GM21529 (cell line): ENCODE measurements at regions not wholly inside any gene's neighbourhood (a gene's known extent, or its start where the extent isn't known, plus 50 kb on each side); places are given as distances from the start of the nearest gene placed in this dataset.

Experiments used
- ATAC-seq: cut with Tn5 transposase; IDR thresholded peaks from one replicate; pipeline ENCODE4 v1.9.1; 2021; ENCODE audit not compliant: unreplicated experiment

DNA sequence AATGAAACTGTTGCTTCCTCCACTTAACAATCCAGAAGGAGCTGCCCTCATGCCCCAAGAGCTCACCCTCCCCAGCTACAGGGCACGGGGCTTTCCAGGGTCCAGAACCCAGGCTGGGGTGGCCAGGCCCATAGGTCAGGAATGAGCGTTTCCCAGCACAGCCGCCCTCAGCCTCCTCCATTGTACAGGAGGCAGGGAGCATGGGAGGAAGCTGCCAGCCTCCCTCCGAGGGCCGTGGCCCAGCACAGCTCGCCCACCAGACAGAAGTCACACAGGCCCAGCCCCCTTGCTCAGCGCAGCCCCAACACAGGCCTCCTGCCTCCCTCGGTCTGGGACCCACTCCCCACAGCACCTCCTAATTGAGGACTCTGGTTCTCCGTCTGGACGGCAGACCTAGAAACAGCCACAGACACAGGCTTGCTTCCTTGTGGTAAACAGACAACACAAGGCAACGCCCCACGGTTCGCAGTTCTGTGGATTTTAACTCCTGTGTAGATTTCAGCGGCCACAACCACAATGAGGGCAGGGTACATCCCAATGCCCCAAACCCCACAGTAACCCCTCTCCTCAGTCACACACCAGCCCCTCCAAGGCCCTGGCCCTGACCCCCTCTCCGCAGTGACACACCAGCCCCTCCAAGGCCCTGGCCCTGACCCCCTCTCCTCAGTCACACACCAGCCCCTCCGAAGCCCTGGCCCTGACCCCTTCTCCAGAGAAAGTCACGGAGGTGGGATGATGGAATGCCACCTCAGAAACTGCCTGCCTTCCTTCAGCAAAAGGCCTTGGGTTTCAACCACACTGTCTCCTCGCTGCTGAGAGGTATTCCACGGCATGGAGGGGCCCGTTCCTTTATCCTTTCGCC lies 173.5 kb downstream of the DLL1 start:
- ATAC-seq, result no peak

DNA sequence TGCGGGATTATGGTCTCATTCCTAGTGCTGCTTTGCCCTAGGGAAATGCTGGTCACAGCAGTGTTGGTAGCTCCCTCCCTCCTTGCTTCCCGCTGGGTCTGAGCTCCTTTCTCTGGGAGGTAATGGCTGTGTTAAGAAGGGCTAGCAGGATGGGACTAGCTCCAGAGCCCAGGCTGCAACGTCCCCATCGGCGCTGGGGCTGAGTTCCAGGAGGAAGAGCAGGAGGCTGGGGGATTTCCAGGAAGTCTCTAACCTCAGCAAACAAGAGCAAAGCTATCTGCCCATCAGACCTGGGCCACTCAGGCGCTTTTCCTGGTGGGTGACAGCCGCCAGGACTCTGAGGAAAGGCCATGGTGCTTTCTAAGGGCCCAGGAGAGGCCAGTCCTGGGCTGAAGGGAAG lies 174.2 kb downstream of the DLL1 start:
- ATAC-seq, result no peak

DNA sequence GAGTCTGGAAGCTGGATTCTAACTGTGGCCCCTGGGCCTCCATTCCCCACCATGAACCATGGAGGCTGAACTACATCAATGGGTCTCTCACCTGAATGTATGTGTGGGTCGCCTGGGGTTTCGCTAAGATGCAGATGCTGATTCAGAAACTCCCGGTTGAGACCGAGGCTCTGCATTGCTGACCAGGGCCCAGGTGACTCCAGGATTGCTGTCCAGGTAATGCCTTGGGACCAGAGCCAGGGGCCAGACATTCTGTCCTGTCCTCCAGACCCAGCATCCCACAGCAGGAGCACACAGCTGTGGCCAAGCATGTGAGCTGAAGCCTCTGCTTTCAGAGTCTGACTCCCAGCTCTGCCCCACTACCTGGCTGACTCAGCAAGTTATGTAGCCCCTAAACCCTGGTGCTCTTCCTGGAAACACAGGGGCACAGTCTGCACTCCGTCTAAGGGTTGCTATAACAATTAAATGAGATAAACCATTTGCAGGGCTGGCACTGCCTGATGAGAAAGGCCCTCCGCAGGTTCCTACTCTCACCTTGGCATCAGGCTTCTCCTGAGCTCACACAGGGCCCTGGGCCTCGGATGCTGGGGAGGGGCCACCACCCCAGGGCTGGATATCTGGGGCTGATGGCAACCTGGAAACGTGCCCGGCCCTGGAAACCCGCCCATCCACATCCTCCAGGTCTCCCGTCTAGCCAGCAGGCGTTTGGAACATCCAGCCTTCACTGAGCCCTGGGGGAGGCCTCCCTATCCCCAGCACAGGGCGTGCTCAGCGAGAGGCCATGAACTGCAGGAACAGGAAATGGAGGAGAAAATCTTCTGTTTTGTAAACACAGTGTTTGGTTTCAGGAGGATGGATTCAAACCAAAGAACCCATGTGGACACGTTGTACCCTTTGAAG lies 175.7 kb downstream of the DLL1 start:
- no peak for ATAC-seq

DNA sequence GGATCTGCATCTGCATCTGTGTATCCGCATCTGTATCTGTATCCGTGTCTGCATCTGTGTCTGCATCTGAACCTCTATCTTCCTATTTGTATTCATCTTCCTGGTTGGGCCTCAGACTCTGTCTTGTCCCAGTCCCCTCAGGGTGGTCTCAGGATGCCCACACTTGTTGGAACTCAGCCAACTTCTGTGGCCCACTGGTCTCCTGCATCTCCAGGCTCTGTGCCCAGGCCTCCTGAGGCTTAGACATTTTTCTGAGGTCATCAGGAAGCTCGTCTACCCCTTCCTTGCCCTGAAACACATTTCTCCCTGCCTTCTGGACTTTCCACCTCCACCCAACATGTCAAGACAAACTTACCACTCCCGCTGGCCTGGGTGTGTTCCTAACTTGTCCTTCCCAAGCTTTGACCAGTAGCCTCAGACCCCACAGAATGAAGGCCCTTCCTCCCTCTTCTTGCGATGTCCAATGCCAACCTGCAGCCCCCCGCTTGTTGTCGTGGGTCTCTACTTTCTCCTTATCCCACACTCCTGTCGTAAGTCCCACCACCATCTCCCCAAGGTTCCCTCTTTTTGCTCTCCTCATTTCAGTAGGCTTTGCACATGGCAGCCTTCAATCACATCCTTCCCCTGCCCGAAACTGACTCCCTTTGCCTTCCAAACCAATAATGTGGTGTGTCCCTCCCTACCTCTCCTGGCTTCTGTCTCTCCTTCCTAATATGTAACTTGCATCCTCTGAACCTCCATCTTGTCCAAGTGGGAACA lies 176.5 kb downstream of the DLL1 start:
- no peak for ATAC-seq

DNA sequence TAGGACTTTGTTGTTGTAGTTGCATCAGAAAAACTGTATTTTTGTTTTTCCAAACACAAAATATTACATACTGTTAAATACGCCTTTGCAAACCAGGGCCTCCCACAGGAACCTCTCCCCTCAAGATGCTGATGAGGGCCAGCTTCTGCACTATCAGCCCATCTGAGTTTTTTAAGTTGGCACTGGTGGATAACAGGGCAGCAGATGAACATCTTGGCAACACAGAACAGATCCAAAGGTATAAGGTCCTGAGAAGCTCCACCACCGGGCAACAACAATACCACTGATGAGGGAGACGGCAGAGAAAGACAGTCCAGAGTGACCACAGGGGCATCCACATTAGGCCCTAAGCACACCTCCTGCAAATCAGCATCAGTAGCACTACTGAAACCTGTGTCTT lies 177.7 kb downstream of the DLL1 start:
- ATAC-seq, result no peak

DNA sequence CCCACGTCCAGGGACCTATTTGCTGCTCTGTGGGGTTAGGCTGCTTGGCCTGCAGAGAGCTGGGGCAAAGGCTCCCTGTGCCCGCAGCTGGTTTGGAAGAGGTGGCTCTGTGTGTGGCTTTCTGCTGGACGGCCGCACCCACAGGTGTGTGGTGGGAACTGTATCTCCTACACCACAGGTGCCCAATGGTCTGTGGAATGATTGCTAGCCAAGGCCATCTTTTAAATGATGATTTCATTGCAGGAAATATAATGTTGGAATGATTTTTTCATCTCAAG lies 178.4 kb downstream of the DLL1 start:
- no peak for ATAC-seq

DNA sequence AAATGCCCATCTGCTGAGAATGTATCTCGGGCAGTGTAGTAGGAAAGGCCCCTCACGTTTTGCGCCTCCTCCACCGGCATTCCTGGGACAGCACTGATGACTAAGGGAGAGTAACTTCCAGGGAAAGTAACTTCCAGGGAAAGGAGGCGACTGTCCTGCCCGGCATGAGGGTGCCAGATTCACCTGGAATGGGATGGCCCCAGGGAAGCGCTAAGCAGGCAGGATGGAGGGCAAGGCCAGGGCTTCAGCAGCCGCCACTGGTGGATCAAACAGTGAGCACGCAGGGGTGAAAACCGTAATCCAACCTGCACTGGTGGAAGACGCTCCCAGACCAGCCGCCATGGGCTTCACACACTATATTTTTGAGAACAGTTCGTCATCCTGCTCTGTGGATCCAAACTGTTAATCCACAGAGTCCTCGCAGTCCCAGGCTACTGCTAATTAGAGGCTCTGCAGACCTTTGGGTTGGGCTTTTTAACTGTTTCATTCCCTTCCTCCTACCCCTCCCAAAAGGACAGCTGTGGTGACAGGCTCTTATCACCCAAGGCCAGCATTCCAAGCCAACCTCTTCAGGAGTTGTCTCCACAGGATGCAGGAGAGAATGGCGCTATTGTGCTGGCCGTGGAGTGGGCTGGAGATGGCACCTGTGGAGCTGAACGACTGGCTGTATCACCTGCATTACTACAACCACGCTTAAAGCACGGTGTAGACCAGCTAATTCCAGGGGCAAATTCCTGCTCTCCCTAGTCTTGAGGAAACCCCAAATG lies 178.9 kb downstream of the DLL1 start:
- ATAC-seq, result no peak

DNA sequence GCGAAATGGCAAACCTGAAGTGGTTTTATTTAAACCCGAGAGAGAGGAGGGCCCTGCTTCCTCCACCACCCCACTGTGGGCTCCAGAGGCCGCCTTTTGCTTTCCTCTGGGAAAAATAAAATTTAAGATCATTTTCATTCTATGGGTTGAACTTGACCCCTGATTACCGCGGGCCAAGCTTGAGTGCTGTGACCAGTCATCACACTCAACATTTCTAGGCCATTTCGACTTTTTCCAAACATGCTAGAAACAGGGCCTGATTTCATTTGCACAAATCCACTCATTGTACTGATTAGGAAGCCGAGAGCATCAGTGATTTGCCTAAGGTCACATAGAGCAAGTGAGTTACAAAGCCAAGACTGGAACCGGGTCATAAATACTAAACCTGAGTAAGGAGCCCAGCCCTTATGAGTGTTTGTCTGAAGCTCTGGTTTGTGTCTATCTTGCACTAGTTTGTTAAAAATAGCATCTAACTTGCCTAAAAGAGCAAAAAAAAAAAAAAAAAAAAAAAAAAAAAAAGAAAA lies 179.7 kb downstream of the DLL1 start:
- no peak for ATAC-seq

DNA sequence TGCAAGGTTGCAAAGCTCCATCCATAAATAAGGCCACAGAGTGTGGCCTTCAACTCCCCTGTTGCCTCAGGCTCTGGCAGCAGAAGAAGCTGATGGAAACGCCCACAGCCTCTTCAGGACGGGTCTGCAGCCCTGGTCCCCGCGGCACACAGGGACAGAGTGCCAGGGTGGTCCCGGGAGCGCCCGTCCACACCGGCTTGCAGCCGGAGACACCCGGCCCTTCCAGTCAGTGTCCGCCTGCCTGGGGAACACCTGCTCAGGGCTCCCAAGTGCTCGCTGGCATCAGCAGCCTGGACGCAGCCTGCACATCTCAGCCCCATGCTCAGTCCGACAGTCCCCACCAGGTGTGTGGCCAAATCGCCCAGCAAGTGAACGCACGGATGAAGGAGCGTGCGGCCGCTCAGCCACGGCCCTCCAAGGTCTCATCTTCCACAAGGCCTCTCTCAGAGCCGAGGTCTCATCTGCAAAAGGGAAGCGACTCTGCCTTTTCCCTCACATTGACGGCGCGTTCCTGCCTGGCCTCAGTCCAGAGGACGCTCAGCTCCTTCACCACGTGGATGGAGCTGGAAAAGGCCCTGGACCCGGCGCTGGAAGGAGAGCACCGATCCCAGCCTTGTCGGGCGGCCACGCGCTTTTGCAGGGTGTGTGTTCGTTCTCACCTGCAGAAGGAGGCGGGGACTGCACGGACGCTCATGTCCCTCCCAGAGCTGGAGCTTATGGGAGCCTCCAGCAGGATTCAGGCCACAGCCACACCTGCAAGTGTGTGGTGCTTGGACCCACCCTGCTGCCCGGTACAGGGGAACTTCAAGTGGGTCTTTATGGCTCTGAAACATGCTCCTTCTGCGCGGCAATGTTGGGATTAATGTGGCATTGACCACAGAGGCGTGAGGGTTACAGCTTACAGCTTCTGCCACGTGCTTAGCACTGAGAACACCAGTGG lies 180.4 kb downstream of the DLL1 start:
- no peak for ATAC-seq

DNA sequence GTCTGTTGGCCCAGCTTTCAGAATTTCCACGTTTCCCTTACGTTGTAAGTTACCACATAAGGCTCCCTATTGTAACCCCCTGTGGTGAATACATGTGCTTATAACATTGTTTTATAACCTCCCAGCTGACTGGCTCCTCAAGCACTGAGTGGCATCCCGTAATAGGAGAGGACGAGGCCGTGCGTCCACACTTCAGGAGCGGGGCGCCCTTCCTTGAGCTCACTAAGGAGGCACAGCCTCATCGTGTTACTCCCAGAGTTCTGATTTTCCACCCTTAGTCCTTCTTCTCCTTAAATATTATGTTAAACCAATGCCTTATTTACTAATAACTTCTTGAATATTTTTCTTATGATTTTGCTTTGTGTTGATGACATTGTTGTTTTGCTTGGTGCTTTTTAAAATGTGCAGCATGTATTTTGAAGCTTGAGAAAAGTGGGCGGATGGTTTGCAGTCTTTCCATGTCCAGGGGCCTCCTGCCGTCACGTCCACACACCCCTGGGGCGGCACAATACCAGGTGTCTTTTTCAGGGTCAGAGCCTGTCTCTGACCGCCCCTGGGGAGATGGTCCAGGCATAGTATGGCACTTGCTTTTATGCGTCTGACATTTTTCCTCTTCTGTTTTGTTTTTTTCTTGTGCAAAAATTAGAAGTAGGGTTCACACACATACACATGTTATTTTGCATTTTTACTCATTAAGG lies 181.8 kb downstream of the DLL1 start:
- ATAC-seq, result no peak

DNA sequence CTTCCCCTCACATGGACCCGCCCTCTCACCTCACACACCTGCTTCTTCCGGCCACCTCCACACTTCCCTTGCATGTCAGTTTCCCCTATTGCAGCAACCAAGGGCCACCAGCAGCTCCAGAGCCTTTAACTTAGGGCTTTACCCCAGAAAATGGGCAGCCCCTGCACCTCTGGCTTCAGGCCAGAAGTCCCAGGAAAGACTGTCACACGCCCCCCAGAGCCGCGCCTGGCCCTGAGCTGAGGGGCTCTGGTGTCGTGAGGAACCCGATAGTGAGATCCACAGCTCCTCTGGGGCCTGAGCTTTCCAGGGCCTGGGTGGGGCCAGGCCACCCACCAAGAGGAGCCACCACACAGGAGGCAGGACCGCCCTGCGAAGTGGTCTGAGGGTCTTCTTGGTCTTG lies 182.4 kb downstream of the DLL1 start:
- ATAC-seq, result no peak

DNA sequence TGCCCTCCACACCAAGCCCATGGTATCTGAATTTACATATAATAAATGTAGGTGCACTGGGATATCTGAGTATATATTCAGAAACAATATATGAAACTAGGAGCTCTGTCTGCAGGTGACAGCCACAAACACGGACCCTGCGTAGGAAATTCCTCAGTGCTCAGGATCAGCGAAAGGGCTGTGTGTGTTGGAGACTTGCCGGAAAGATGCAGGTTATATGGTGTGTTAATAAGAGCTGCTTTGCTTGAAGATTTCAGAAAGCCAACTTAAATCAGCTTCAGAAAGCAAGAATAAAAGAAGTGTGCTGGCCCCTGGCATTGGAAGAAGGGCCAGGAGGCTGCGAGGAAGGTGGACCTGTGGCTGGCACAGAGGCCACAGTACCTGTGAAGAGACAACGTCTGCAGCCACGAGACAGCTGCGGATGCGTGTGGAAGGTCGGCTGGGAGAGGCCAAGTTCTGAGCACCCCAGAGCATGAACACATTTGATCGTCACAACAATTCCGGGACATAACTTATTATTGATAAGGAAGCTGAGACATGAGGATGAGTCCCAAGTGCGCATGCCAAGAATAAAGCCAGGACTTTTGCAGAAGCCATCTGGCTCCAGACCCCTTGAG lies 183.2 kb downstream of the DLL1 start:
- ATAC-seq, result no peak

DNA sequence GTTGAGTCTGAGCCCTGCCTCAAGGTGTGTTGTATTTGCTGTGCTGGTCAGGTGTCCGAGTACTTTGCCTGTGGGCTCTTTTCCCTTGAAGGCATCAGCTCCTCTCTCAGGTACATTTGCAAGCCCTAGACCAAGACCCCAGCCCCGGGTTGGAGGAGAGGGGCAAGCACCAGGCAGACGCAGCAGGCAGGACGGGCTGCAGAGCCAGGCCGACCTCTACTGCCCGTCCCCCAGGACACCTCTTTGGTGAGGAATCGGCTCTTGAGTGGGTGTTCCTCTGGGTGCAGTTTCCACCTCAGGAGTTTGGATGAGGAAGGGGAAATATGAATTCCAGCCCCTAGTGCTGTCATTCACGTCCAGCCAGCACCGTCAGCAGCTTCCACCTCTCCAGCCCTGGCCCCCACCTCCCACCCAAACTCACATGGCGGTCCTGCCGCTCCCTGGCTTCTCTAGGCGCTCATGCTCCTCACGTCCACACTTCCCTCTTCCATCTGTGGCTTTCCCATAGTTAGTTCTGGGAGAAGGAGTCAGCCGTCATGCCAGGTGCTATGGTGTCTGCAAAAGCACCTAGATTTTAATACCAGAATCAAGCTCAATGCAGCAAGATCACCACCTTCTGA lies 183.9 kb downstream of the DLL1 start:
- ATAC-seq, result no peak

DNA sequence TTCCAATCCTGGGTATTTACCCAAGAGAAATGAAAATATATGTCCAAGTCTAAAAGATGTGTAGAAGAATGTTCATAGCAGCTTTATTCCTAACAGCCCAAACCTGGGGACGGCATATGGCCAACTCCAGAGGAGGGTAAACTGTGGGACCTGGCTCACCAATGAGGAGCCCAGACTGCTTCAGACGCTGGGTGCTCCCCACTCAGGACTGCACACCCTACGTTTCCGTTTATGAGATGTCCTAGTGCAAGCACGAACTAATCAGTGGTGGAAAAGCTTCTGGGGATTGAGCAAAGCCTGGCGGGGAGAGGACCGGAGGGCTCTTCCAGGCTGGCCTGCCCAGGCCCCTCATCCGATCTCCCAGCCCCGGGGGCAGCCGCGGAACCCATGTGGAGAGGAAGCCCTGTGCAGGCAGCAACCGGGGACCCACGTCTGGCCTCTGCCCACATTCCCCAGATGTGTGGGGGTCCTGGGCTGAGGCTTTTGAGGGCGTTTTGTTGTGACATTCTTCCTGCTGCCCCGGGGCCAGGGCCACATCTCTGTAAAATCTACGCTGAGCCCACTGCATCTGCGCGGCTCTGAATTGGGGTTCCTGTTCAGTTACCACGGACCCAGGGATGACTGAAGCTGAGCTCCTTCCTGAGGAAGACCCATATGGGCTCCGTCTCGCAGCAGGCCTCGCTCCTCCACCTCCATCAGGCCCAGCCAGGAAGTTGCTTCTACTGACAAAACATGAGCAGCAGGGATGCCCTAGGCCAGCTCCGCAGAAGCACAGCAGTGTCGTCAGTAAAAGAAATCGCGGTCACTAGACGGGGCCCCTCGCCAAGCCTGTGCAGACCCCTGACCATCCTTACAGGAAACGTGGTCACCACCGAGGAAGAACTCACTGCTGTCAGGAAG lies 188.0 kb downstream of the DLL1 start:
- no peak for ATAC-seq

DNA sequence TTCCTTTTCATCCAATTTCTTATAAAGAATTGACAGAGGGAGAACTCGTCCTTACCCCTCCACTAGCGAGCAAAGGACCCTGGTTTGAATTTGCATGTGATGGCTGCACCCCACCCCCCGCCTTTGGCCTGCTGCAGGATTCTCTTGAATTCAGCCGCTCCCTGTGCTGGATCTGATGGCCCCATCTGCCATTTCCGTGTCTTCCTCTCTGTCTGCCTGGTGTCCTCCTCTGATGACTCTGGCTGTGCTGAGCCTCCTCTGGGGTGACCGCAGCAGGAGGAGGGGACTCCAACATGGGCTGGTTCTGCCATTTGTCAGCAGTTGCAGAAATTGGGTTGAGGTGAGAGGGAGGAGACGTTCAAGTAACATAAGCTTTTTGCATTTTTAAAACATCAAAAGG lies 188.8 kb downstream of the DLL1 start:
- ATAC-seq, result no peak

DNA sequence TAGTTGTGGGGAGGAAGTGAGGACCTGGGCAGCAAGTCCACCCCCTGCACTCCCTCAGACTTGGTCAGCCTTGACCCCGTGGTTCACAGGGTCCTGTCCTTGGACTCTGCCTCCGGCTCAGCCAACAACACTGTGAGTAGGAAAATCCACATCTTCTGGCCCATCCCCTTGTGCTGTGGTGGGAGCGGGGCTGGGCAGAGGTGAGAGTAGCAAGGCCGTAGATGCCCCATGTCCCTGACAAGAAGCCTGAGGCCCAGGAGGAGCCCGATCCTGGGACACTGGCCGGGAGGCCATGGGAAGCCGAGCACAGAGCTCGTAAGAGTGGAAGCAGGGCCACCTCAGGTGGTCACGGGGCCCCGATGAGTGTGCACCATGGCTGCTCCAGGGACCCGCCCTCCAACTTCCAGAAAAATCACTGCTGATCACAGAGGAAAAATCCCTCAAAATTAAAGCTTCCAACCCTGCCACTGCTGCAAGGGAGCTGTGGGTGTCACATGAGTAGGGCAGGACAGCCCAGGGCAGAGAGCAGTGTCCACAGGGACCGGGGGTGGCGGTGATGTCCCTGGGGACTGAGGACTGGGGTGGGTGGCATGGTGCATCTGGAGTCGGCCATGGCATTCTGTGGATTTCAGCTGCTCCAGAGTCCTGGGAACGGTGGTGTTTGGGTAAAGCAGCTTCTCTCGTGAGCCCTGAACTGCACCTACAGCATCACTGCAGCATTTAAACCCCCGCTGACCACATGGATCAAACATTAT lies 189.4 kb downstream of the DLL1 start:
- no peak for ATAC-seq
